H9 (cell line): ENCODE measurements at regions not wholly inside any gene's neighbourhood (a gene's known extent, or its start where the extent isn't known, plus 50 kb on each side); places are given as distances from the start of the nearest gene placed in this dataset.

ENCODE experiments used
- DNase-seq: peaks from one replicate; pipeline ENCODE4 v3.0.0-alpha.2; 2017
- H2AFZ ChIP-seq: one replicate; pipeline ENCODE4 v1.6.1; 2013; ENCODE audit warnings: mild to moderate bottlenecking, low read length, control low read depth, moderate library complexity
- H2AK5ac ChIP-seq: 2 replicates; pipeline ENCODE4 v1.6.1; 2013; ENCODE audit warnings: low read length, control low read depth, mixed read lengths; ENCODE audit not compliant: insufficient read length
- H2BK120ac ChIP-seq: one replicate; pipeline ENCODE4 v1.6.1; 2013; ENCODE audit warnings: low read depth, mild to moderate bottlenecking, low read length, control low read depth, inconsistent platforms; ENCODE audit not compliant: poor library complexity, severe bottlenecking
- H2BK12ac ChIP-seq: 2 replicates; pipeline ENCODE4 v1.6.1; 2013; ENCODE audit warnings: low read length, control low read depth, mixed read lengths, low read depth; ENCODE audit not compliant: insufficient read length
- H2BK15ac ChIP-seq: 2 replicates; pipeline ENCODE4 v1.6.1; 2013; ENCODE audit warnings: low read depth, low read length, control low read depth
- H2BK20ac ChIP-seq: one replicate; pipeline ENCODE4 v1.6.1; 2013; ENCODE audit warnings: low read depth, mild to moderate bottlenecking, low read length, control low read depth, inconsistent platforms; ENCODE audit not compliant: poor library complexity, severe bottlenecking
- H2BK5ac ChIP-seq: 2 replicates; pipeline ENCODE4 v1.6.1; 2013; ENCODE audit warnings: low read length, control low read depth, mixed read lengths; ENCODE audit not compliant: insufficient read length
- H3K14ac ChIP-seq: 2 replicates; pipeline ENCODE4 v1.6.1; 2013; ENCODE audit warnings: low read length, control low read depth; ENCODE audit not compliant: insufficient read depth
- H3K18ac ChIP-seq: 2 replicates; pipeline ENCODE4 v1.6.1; 2013; ENCODE audit warnings: low read depth, mild to moderate bottlenecking, mixed read lengths, low read length, control low read depth; ENCODE audit not compliant: insufficient read length
- H3K23ac ChIP-seq: 2 replicates; pipeline ENCODE4 v1.6.1; 2013; ENCODE audit warnings: low read length, control low read depth, mixed read lengths, low read depth; ENCODE audit not compliant: insufficient read length
- H3K23me2 ChIP-seq: 2 replicates; pipeline ENCODE4 v1.6.1; 2013; ENCODE audit warnings: low read depth, mild to moderate bottlenecking, mixed read lengths, low read length, control low read depth; ENCODE audit not compliant: insufficient read length, poor library complexity, severe bottlenecking
- H3K27ac ChIP-seq: 2 replicates; pipeline ENCODE4 v1.5.1; 2013; ENCODE audit warnings: low read length, control low read depth, mixed read lengths, low read depth; ENCODE audit not compliant: insufficient read length
- H3K27me3 ChIP-seq: 2 replicates; pipeline ENCODE4 v1.6.1; 2013; ENCODE audit warnings: low read length, control low read depth, inconsistent platforms; ENCODE audit not compliant: insufficient read depth
- H3K4ac ChIP-seq: 2 replicates; pipeline ENCODE4 v1.6.1; 2013; ENCODE audit warnings: low read depth, mild to moderate bottlenecking, control low read depth, inconsistent platforms, low read length, moderate library complexity
- H3K4me1 ChIP-seq: 2 replicates; pipeline ENCODE4 v1.6.1; 2013; ENCODE audit warnings: low read length, control low read depth, inconsistent platforms; ENCODE audit not compliant: insufficient read depth
- H3K4me2 ChIP-seq: 2 replicates; pipeline ENCODE4 v1.6.1; 2013; ENCODE audit warnings: low read length, control low read depth, mixed read lengths; ENCODE audit not compliant: insufficient read length, insufficient read depth
- H3K56ac ChIP-seq: 2 replicates; pipeline ENCODE4 v1.6.1; 2013; ENCODE audit warnings: low read depth, mild to moderate bottlenecking, mixed read lengths, low read length, control low read depth; ENCODE audit not compliant: insufficient read length
- H3K79me1 ChIP-seq: 2 replicates; pipeline ENCODE4 v1.6.1; 2013; ENCODE audit warnings: low read depth, mild to moderate bottlenecking, moderate library complexity, low read length, control low read depth, inconsistent platforms; ENCODE audit not compliant: insufficient read depth, poor library complexity, severe bottlenecking
- H3K79me2 ChIP-seq: 2 replicates; pipeline ENCODE4 v1.6.1; 2013; ENCODE audit warnings: low read length, control low read depth, inconsistent platforms; ENCODE audit not compliant: insufficient read depth
- H3K9ac ChIP-seq: 2 replicates; pipeline ENCODE4 v1.6.1; 2013; ENCODE audit warnings: low read length, control low read depth, mixed read lengths; ENCODE audit not compliant: insufficient read length; ENCODE audit errors: extremely low read depth
- H3K9me3 ChIP-seq: one replicate; pipeline ENCODE4 v1.6.1; 2013; ENCODE audit warnings: low read depth, low read length, inconsistent platforms; ENCODE audit not compliant: control insufficient read depth
- H3T11ph ChIP-seq: one replicate; pipeline ENCODE4 v1.6.1; 2013; ENCODE audit warnings: mild to moderate bottlenecking, low read length, control low read depth, inconsistent platforms
- H4K20me1 ChIP-seq: one replicate; pipeline ENCODE4 v1.6.1; 2013; ENCODE audit not compliant: control insufficient read depth, insufficient read length, insufficient read depth
- H4K5ac ChIP-seq: 2 replicates; pipeline ENCODE4 v1.6.1; 2013; ENCODE audit warnings: low read depth, mild to moderate bottlenecking, mixed read lengths, low read length, control low read depth; ENCODE audit not compliant: insufficient read length
- H4K8ac ChIP-seq: replicated peaks from 2 replicates; pipeline ENCODE4 v1.6.1; 2013; ENCODE audit warnings: low read length, control low read depth, mixed read lengths, low read depth; ENCODE audit not compliant: insufficient read length
- H4K91ac ChIP-seq: 2 replicates; pipeline ENCODE4 v1.6.1; 2013; ENCODE audit warnings: low read depth, mild to moderate bottlenecking, moderate library complexity, mixed read lengths, low read length, control low read depth; ENCODE audit not compliant: insufficient read length
- H3K27ac Mint-ChIP-seq, 3 experiments: 2 replicates in 2 of 3; 3 replicates in 1 of 3; pipeline ENCODE4 v1.8.0; 2020 to 2021; ENCODE audit warnings: mixed read lengths in 3 of 3, mild to moderate bottlenecking in 1 of 3, moderate library complexity in 1 of 3
- H3K27me3 Mint-ChIP-seq: 2 replicates; pipeline ENCODE4 v1.8.0; 2021; ENCODE audit warnings: low read depth, mild to moderate bottlenecking, moderate library complexity, mixed read lengths
- H3K36me3 Mint-ChIP-seq, 3 experiments: 2 replicates in 2 of 3; 3 replicates in 1 of 3; pipeline ENCODE4 v1.8.0; 2020 to 2021; ENCODE audit warnings: low read depth in 3 of 3, mixed read lengths in 3 of 3; ENCODE audit not compliant: insufficient read depth in 1 of 3
- H3K4me1 Mint-ChIP-seq, 2 experiments: 2 replicates each; pipeline ENCODE4 v1.8.0; 2020; ENCODE audit warnings: mixed read lengths in 2 of 2
- H3K4me3 Mint-ChIP-seq, 2 experiments: 2 replicates in 1 of 2; 3 replicates in 1 of 2; pipeline ENCODE4 v1.8.0; 2020 to 2021; ENCODE audit warnings: mild to moderate bottlenecking in 2 of 2, mixed read lengths in 2 of 2, moderate library complexity in 1 of 2
- H3K9me3 Mint-ChIP-seq, 2 experiments: 2 replicates in 1 of 2; 3 replicates in 1 of 2; pipeline ENCODE4 v1.8.0; 2020; ENCODE audit warnings: mild to moderate bottlenecking in 2 of 2, mixed read lengths in 2 of 2, moderate library complexity in 1 of 2
- WGBS: extraction: QIAGEN DNeasy Blood & Tissue Kit; methylation state at CpG from one replicate; pipeline ENCODE4 v1.1.7; 2013; ENCODE audit warnings: missing lambda C conversion rate, low lambda C conversion rate, mixed read lengths; ENCODE audit not compliant: insufficient read length; ENCODE audit errors: extremely low coverage; 5-methylcytosine and 5-hydroxymethylcytosine counted together
- TF ChIP-seq, protein P1 (sequence below): fragments of 200-600 bp; sonication (generic); conservative IDR thresholded peaks from 3 replicates; pipeline ENCODE4 v1.8.0; 2021; ENCODE audit warnings: antibody characterized with exemption, mild to moderate bottlenecking

DNA sequence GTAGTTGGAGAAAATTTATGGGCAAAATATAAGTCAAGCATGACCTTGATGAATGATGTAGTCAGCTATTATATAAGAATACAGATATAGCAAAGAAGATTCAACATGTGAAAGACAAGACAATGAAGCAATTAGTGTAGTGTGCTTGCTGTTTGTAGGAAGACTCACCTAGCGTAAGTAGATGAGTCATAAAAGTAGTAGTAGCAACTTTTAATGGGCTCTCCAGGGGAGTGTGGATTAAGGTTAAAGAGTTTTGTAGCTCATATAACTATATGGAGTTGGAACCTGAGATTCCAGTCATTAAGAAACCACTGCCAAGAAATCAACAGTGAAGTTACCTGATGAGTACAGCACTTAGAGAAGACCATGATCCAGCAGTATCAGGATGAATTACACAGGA is 444.7 kb upstream of the CNTN3 start:
- no peak for DNase-seq
- Histone ChIP-seq H3K27me3 (no peaks in the 10 kb centered on the region; the same call in 1 of the 2 replicates), H2AK5ac (no peak overlapping the region), H2BK120ac (no peak overlapping the region), H2BK5ac (no peak overlapping the region), H2AFZ (no peak overlapping the region), H3K4me1 (peaks cover 2% of the 10 kb centered on the region; the same call in 1 of the 2 replicates), H3K9ac (no peak overlapping the region), H3K23ac (no peak overlapping the region), H3K79me2 (no peaks in the 10 kb centered on the region), H4K8ac (no peak overlapping the region), H4K91ac (no peak overlapping the region), H3T11ph (no peak overlapping the region), H4K5ac (no peak overlapping the region), H3K79me1 (no peaks in the 10 kb centered on the region), H3K4ac (no peak overlapping the region), H3K9me3 (no peaks in the 10 kb centered on the region), H2BK15ac (no peak overlapping the region), H3K23me2 (no peaks in the 10 kb centered on the region), H3K27ac (no peak overlapping the region), H2BK20ac (no peak overlapping the region), H3K4me2 (no peak overlapping the region), H3K14ac (no peak overlapping the region), H3K18ac (no peak overlapping the region), H4K20me1 (no peaks in the 10 kb centered on the region), H2BK12ac (no peak overlapping the region), H3K56ac (no peak overlapping the region)
- no CpG with 5 or more reads among the region's 1 CpG for WGBS
- no peak overlapping the region for H3K4me3 Mint-ChIP-seq
- H3K27me3 Mint-ChIP-seq, result no peaks in the 10 kb centered on the region; the same call in 1 of the 2 replicates
- H3K36me3 Mint-ChIP-seq, result peaks cover 0 to 10% (median 0%) of the 10 kb centered on the region in 3 experiments; a peak in 1 of 7 replicates
- TF ChIP-seq, protein P1, sequence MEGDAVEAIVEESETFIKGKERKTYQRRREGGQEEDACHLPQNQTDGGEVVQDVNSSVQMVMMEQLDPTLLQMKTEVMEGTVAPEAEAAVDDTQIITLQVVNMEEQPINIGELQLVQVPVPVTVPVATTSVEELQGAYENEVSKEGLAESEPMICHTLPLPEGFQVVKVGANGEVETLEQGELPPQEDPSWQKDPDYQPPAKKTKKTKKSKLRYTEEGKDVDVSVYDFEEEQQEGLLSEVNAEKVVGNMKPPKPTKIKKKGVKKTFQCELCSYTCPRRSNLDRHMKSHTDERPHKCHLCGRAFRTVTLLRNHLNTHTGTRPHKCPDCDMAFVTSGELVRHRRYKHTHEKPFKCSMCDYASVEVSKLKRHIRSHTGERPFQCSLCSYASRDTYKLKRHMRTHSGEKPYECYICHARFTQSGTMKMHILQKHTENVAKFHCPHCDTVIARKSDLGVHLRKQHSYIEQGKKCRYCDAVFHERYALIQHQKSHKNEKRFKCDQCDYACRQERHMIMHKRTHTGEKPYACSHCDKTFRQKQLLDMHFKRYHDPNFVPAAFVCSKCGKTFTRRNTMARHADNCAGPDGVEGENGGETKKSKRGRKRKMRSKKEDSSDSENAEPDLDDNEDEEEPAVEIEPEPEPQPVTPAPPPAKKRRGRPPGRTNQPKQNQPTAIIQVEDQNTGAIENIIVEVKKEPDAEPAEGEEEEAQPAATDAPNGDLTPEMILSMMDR, result no peak
- no peak overlapping the region for H3K27ac Mint-ChIP-seq
- H3K4me1 Mint-ChIP-seq, result peaks cover 3 to 17% of the 10 kb centered on the region in 2 experiments; a peak in 2 of 4 replicates
- peaks cover 0 to 9% of the 10 kb centered on the region in 2 experiments; a peak in 2 of 5 replicates for H3K9me3 Mint-ChIP-seq
